ENCODE measurements at regions not wholly inside any gene's neighbourhood (a gene's known extent, or its start where the extent isn't known, plus 50 kb on each side); places are given as distances from the start of the nearest gene placed in this dataset.
"Not testable (repeated sequence)": the region's sequence is repeated elsewhere in the genome, so short reads cannot be mapped to it uniquely, and the experiment has no call there.

DNA sequence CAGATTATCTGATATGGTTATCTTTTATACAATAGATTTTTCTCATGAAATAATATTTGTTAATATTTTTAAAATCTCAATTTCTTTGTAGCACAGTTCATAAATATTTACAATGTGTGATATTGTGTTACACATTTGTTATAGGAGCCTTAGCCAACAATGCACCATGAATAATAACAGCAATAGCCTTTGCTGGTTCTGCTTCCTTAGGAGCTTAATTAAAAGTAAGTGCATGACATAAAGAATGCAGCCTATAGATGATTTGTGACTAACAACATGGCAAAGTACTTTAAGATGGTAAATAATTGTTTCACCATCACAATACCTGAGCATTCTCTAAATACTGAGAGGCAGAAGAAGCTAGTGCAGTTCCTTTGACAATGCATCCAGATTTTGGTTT is 156.3 kb upstream of the RASSF8 start (continued):
- TF ChIP-seq SOX15 (CRISPR knock-in tag; IDR thresholded peaks at IDR 0.05) (no peak), TEAD4 (CRISPR knock-in tag; IDR thresholded peaks at IDR 0.05) (no peak), KAT7 (CRISPR knock-in tag; IDR thresholded peaks at IDR 0.05; ENCODE audit: borderline replicate concordance) (no peak), SMAD3 (CRISPR knock-in tag; IDR thresholded peaks at IDR 0.05; ENCODE audit: borderline replicate concordance) (no peak), RORB (CRISPR knock-in tag; IDR thresholded peaks at IDR 0.05) (no peak)
- TF ChIP-seq, protein P1, sequence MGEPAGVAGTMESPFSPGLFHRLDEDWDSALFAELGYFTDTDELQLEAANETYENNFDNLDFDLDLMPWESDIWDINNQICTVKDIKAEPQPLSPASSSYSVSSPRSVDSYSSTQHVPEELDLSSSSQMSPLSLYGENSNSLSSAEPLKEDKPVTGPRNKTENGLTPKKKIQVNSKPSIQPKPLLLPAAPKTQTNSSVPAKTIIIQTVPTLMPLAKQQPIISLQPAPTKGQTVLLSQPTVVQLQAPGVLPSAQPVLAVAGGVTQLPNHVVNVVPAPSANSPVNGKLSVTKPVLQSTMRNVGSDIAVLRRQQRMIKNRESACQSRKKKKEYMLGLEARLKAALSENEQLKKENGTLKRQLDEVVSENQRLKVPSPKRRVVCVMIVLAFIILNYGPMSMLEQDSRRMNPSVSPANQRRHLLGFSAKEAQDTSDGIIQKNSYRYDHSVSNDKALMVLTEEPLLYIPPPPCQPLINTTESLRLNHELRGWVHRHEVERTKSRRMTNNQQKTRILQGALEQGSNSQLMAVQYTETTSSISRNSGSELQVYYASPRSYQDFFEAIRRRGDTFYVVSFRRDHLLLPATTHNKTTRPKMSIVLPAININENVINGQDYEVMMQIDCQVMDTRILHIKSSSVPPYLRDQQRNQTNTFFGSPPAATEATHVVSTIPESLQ (CRISPR knock-in tag; IDR thresholded peaks at IDR 0.05), result no peak
- TF ChIP-seq, protein P2, sequence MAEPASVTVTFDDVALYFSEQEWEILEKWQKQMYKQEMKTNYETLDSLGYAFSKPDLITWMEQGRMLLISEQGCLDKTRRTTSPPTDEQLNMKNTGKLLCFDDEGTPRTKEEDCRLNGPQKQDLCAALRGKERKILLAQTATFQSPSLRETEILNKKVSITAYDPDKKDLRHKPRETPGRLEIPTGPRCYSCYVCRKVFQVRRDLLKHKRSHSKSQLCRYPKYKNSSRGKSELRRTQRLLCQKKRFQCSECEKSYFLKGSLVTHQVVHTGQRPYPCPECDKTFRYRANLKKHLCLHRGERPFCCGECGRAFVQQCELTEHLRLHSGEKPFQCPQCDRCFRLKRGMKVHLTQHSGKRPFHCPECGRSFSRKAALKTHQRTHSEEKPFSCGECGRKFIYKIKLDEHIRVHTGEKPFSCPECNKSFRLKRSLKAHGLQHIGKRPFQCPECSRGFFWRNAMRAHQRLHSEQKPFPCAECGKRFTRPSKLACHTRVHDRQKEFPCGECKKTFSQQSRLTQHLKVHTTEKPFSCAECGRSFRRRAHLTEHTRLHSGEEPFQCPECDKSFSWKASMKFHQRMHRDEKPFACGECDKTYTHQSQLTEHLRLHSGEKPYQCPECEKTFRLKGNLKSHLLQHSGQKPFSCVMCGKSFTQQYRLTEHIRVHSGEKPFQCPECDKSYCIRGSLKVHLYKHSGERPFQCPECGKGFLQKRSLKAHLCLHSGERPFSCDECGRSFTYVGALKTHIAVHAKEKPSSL (CRISPR knock-in tag; conservative IDR thresholded peaks at IDR 0.05), result no peak

DNA sequence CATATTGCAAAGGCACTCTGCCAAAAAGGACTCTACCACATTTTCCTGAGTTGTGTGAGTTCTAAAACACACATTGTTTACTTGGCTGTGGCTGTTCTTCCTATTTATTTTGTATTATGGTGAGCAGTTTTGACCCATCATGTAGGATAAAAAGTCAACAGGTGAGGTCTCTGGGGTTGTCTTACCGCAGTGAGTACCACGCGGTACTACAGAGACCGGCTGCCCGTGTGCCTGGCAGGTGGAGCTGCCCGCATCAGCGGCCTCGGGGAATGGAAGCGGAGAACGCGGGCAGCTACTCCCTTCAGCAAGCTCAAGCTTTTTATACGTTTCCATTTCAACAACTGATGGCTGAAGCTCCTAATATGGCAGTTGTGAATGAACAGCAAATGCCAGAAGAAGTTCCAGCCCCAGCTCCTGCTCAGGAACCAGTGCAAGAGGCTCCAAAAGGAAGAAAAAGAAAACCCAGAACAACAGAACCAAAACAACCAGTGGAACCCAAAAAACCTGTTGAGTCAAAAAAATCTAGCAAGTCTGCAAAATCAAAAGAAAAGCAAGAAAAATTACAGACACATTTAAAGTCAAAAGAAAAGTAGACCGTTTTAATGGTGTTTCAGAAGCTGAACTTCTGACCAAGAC is 155.3 kb upstream of the RASSF8 start:
- ATAC-seq; H3K27me3 Mint-ChIP-seq (ENCODE audit: low read depth); POLR2A ChIA-PET; CTCF ChIA-PET; H3K4me1 Mint-ChIP-seq; H3K27ac Mint-ChIP-seq; H3K4me3 Mint-ChIP-seq; DNase-seq (ENCODE audit: low spot score); H3K36me3 Mint-ChIP-seq: not testable (repeated sequence)
- peaks cover 16% of the 10 kb centered on the region for H3K9me3 Mint-ChIP-seq

DNA sequence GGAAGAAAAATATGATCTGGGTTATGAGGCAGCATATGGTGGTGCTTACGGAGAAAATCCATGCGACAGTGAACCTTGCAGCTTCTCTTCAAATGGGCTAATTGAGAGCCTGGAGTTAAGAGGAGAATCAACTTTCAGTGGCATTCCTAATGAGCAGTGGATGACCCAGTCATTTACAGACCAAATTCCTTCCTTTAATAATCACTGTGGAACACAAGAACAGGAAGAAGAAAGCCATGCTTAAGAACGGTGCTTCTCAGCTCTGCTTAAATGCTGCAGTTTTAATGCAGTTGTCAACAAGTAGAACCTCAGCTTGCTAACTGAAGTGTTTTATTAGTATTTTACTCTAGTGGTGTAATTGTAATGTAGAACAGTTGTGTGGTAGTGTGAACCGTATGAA is 154.2 kb upstream of the RASSF8 start:
- H3K27ac Mint-ChIP-seq, H3K4me1 Mint-ChIP-seq, CTCF ChIA-PET: not testable (repeated sequence)

DNA sequence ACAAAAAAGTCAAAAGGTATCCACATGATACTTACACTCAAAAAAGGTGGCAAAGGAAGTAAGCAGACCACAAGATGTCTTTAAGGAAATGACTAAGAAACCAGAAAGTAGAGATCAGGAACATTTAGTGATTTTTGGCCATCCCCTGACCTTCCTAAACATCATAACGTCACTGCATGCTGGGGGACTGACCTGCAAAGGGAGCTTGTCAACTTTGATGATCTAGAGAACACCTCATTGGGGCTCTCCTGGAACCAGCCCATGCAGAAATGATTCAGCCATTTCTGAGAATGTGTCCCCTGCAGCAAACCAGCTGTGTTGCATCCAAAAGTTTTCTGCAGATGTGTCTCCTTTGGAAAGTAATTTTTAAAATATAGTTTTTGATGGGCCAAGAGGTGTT is 152.2 kb upstream of the RASSF8 start:
- Mint-ChIP-seq H3K4me1 (peaks cover 6% of the 10 kb centered on the region), H3K4me3 (no peak overlapping the region), H3K27ac (no peak overlapping the region), H3K36me3 (no peaks in the 10 kb centered on the region), H3K9me3 (peaks cover 26% of the 10 kb centered on the region), H3K27me3 (ENCODE audit: low read depth) (no peaks in the 10 kb centered on the region)
- ChIA-PET POLR2A (no interaction called here), CTCF (no interaction called here)
- DNase-seq (ENCODE audit: low spot score) (no peak), ATAC-seq (no peak)
- TF ChIP-seq GABPB1 (CRISPR knock-in tag; IDR thresholded peaks at IDR 0.05) (no peak), RELA (CRISPR knock-in tag; IDR thresholded peaks at IDR 0.05; ENCODE audit: borderline replicate concordance) (no peak), HMGA2 (CRISPR knock-in tag; IDR thresholded peaks at IDR 0.05) (no peak), NFYB (CRISPR knock-in tag; conservative IDR thresholded peaks at IDR 0.05; ENCODE audit: low read depth) (no peak)
- TF ChIP-seq, protein P3, sequence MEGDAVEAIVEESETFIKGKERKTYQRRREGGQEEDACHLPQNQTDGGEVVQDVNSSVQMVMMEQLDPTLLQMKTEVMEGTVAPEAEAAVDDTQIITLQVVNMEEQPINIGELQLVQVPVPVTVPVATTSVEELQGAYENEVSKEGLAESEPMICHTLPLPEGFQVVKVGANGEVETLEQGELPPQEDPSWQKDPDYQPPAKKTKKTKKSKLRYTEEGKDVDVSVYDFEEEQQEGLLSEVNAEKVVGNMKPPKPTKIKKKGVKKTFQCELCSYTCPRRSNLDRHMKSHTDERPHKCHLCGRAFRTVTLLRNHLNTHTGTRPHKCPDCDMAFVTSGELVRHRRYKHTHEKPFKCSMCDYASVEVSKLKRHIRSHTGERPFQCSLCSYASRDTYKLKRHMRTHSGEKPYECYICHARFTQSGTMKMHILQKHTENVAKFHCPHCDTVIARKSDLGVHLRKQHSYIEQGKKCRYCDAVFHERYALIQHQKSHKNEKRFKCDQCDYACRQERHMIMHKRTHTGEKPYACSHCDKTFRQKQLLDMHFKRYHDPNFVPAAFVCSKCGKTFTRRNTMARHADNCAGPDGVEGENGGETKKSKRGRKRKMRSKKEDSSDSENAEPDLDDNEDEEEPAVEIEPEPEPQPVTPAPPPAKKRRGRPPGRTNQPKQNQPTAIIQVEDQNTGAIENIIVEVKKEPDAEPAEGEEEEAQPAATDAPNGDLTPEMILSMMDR (IDR thresholded peaks at IDR 0.05), result no peak
- TF ChIP-seq, protein P4, sequence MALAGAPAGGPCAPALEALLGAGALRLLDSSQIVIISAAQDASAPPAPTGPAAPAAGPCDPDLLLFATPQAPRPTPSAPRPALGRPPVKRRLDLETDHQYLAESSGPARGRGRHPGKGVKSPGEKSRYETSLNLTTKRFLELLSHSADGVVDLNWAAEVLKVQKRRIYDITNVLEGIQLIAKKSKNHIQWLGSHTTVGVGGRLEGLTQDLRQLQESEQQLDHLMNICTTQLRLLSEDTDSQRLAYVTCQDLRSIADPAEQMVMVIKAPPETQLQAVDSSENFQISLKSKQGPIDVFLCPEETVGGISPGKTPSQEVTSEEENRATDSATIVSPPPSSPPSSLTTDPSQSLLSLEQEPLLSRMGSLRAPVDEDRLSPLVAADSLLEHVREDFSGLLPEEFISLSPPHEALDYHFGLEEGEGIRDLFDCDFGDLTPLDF (CRISPR knock-in tag; IDR thresholded peaks at IDR 0.05), result no peak

More for the DNA sequence above, 154.2 kb upstream of the RASSF8 start:
- POLR2A ChIA-PET; H3K27me3 Mint-ChIP-seq (ENCODE audit: low read depth); DNase-seq (ENCODE audit: low spot score); H3K36me3 Mint-ChIP-seq; H3K4me3 Mint-ChIP-seq: not testable (repeated sequence)
- peaks cover 26% of the 10 kb centered on the region for H3K9me3 Mint-ChIP-seq
- ATAC-seq, result peak; percentile 43
